CD4-positive, alpha-beta T cell treated with Interleukin-15 for 1 hour (primary cell): ENCODE measurements at regions not wholly inside any gene's neighbourhood (a gene's known extent, or its start where the extent isn't known, plus 50 kb on each side); places are given as distances from the start of the nearest gene placed in this dataset.

ENCODE experiments used
- DNase-seq: peaks from one replicate; pipeline ENCODE4 v3.0.0-alpha.2; 2020

DNA sequence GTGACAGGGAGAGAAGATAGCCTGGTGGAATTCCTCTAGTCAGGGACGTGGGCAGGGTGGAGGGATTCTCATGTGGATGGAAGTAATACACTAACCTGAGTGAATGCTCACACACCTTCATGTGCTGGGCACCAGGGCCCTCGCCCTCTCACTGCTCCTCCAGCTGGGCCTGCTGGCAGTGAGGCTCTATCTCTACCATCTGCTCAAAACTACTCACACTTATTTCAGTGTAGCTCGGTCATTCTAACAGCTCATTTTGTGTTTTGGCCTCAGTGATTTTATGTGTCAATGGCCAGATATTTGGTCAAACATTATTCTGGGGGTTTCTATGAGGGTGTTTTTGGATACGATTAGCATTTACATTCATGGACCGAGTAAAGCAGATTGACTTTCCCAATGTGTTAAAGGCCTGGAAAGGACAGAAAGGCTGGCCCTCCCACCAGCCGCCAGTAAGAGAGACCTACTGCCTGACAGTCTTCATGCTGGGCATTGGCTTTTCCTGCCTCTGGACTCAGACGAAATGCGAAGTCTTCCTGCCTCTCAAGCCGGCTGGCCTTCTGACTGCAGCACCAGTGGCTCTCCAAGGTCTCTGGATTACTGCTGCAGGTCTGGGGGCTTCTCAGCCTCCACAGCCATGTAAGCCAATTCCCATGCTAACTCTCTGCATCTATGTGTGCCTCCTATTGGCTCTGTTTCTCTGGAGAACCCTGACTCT, 335.4 kb downstream of the CXCL12 start:
- DNase-seq: no peak

DNA sequence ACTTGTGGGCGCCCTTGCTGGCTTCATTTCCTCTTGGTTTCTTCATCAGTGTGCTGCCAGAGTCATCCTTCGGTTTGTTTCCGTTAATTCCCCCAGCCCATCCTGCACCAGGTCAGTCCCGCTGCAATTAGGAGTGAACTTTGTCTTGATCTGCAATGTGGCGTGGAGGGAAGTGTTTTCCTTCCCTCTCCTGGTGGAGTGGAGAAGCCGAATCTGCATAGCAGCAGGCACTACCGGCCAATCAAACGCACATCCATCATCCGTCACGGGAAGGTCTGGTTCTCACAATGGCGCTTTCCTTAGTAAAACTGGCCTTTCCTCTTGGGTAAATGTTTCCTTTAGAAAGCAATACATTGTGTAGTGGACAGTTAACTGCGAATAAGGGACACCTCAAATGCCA, 337.5 kb downstream of the CXCL12 start:
- no peak for DNase-seq

DNA sequence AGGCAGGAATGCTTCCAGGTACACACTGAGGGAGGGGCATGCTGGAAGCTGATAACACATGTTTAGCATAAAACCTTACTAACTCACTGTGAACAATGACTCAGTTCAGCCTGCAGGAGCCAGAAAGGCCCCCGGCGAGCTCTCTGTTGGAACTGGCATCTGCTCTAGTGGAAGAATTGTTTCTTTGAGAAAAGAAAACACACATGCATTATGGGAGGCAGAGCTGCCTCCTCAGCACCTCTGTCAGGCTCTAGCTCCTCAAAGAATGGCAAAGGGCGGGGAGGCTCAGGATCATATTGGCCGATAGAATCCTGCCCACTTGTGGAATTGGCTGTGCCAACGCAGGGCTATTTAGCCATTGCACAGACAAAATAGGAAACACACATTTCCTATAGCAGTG, 338.3 kb downstream of the CXCL12 start:
- DNase-seq: no peak

DNA sequence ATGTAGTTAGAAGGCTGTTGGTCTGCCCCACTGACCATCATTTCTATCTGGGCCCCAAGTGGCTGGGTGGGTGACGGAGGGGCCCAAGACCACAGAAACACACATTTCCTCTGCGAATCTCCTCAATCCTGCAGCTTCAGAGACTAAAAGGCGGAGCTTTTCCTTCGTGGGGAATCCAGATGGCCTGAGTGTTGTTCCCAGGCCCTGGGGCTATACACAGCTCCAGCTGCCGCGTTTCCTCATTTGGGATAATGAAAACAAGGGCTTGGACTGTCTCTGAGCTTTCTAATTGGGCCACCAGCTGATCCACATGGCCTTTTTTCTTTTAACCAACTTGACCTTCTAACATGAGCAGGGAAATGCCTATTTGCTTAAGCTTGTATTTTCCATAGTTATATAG, 339.9 kb downstream of the CXCL12 start:
- DNase-seq: no peak

DNA sequence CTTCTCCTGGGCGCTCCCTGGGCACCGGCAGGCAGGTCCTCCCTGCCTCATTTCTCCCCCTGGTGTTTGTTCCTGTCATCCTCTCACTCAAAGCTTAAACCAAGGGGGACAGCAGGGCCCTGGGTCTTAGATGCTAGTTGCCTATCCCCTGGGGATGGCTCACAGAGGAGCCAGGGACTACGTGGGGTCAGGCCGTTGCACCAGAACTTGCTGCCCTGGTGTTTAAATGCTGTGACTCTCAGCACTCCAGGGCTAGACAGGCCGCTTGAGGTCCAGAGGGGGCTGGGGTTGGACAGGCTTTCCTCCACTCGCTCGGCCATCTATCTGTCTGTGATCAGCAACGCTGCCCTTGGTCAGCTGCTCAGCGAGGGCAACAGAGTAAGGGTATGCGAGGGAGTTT, 340.3 kb downstream of the CXCL12 start:
- no peak for DNase-seq

DNA sequence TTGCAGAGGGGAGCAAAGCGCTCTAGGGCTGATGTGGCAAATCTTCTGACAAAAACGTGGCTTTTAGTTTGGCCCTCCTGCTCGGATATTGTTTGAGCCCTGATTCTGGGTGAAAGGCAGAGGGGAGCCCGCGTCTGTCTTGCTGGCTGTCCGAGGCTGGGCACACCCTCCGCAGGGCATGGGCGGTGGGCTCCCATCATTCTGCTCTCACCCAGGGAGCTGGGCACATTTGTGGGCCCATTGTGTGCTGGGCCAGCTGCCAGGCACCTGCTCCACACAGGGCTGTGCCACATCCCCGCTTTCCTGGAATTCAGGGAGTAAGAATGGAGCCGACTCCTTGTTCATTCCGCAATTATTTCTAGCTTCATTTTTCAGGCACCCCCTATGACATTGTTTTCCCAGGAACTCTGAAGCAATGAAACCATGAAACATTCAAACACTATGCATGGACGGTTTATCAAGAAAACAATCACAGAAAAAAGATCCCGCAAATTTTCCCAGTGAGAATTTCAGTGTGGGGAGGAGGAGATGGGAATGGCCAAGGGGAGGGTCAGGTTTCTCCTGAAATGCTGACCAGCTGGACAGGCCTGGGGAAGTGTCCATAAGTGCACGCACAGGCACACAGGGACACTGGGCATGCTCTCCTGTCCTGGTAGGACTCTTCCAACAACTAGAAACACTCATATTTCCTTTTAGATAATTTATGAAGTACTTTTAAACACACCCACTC, 341.1 kb downstream of the CXCL12 start:
- no peak for DNase-seq

DNA sequence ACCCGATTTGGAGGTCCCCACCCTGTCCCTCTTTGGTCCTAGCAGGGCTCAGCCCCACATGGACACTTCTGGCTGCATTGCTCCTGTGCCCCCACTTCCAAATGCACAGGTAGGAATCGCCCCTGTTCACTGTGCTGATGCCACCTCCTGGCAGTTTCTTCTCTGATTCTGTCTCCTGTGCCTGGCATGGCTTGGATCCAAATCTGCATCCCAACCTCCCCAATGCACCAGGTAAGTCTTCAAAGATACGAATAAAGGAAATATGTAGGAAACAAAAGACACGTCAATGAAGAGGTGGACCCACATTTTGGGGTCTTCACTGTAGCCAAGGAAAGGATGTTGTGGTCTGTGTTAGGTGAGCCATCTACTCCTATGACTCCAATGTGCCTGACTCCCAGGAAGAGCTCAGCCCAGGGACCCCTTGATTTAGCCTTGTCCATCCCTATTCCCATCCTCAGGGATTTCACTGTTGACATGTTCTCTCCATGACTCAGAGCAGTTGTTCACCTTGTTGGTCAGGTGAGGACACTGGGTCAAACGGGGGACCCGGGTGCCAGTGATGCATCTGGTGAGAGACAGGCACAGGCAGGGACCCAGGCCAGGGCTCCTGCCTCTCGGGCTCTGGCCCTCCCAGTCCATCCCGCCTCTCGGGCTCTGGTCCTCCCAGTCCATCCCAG, 341.8 kb downstream of the CXCL12 start:
- no peak for DNase-seq

DNA sequence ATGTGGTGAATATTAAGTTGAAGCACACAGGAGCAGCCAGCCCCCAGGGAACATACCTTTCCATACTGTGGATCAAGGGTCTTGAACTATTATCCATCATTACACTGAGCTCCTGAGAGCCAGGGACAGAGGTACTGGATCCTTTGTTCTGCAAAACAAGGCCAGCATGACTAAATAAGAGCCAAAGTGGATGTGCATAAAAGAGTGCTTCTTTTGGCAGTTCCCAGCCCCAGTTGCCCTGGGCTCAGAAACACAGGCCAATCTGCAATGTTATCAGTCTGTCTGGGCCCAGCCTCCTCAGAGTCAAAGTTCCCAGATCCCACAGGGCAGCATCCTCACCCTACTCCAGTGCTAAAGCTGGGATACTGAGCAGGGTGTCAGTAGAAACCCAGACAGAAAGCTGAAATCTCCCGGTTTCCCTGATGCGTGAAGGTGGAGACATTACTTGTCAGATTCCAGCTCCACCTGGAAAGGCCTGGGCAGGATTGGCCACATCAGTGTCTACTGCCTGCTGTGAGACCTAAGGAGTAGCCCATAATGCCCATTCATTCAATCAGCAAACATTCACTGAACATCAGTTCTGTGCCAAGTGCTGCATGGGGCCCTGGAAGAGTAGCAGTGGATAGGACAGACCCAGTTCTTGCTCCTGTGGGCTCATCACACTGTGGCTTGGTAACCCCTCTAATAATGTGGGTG, 342.7 kb downstream of the CXCL12 start:
- DNase-seq: no peak

DNA sequence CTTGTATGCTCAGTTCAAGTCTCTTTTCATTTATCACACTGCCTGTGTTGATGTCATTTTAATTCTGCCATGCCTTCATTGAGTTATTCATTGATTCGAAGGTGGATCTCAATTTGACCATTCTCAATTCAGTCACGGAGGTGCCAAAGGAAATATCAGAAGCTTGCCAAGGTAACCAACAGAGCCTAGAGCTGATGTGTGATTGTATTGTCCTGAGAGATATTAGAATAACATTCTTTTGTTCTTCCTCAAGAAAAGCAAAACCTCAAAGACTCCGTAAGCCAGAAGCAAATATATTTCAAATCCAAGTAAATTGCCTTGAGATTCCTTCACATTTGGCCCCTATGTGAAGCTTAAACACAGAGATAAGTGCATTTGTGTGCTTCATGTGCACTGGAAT, 345.3 kb downstream of the CXCL12 start:
- no peak for DNase-seq

DNA sequence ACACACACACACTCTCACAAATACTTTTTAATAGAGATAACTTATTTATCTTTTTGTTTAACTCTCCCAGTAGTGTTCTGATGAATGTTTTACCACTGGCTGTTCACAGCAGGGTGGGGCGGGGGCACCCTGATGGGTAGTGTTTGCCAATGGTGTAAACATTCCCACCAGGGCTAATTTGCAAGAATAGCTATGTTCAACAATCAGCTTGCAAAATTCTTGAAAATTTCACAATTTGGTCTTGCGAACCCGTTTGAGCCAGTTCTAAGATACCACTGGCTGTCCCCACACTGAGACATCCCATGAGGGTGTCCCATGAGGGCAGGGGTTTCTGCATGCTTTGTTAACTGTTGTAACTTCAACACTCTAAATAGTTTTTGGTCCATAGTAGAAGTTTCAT, 348.5 kb downstream of the CXCL12 start:
- no peak for DNase-seq

DNA sequence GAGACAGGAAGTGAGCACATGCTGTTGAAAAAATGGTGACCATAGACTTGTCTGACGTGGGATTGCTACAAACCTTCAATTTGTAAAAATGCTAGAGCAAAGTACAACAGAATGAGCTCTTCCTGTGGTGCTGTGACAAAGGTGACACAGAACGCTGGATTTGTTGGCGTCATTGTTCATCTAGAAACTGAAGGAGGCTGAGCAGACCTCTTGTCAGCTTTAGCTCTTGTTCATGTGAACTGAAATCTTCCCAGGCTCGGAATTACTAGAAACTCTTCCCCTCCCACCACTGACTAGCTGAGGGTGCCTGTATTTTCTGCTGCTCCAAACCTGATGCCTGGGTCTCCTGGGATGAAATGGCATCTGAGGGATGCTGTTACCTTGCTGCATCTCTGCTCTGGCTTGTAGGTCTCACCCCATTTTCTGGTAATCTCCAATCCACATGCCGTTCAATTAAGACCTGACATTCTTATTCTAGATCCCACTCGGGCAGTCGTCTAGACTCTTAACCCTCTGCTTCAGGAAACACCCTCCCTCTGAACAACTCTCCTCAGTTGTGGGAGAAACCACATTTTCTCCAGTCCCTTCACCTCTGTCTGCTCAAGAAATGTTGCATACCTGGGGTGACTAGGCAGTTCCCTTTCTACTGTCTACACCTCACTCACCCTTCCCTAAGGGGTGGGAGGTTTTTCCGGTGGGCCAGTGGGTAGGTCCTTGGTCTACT, 349.3 kb downstream of the CXCL12 start:
- no peak for DNase-seq

DNA sequence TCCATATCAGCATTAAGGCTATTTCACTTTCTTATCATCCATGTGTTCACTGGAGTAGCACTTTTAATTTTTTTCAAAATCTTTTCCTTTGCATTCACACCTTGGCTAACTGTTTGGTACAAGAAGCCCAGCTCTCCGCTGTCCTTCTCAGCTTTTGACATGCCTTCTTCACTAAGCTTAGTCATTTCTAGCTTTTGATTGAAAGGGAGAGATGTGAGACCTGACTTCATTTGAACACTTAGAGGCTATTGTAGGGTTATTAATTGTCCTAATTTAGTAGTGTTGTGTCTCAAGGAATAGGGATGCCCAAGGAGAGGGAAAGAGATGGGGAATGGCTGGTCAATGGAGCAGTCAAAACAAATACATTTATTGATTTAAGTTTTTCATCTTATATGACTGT, 350.0 kb downstream of the CXCL12 start:
- no peak for DNase-seq

DNA sequence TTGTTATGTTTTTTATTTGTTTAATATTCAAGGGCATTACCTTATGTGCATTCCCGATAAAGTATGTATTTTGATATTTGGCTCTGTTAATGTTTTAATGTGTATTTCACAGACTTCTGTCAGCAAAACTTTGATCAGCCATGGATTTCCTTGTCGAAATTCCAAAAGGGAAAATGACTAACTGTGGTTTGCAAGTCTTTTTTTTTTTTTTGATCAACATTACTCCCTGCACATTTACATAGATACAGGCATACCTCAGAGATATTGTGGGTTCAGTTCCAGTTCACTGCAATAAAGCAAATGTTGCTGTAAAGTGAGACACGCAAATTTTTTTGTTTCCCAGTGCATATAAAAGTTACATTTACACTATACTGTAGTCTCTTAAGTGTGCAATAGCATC, 351.9 kb downstream of the CXCL12 start:
- DNase-seq: no peak

DNA sequence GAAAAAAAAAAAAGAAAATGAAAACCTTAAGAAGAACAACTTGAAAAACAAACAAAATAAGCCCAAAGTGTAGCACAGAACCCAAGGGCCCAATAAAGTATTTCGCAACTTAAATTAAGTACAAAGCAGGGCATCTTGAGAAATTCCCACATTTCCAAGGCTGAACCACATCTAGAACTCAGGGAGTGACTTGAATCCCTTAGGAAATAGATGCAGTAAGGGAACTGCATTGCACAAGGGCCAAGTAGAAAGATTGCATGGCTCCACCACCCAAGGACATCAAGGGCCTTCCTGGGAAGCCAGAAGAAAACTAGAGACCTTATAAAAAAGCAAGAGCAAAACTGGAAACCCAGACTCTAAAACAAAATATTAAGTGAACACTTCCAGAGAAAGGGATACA, 352.7 kb downstream of the CXCL12 start:
- no peak for DNase-seq

DNA sequence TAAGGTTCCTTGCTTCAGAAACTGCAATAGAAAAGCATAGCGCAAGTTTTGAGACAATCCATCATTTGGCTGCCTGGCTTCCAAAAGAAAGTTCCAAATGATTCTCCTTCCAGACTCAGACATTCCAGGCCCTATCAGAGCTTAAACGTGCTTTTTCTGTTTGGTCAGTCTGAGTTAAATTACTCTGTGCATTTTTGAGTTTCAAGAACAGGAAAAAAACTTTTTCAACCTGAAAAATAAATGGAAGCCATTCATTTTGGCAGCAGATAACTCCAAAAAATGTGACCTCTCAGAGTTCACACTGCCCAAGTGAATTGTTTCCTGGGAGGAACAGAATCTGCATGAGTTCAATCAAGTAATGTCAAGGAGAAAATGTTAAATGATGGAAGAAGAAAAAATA, 354.2 kb downstream of the CXCL12 start:
- DNase-seq: no peak

DNA sequence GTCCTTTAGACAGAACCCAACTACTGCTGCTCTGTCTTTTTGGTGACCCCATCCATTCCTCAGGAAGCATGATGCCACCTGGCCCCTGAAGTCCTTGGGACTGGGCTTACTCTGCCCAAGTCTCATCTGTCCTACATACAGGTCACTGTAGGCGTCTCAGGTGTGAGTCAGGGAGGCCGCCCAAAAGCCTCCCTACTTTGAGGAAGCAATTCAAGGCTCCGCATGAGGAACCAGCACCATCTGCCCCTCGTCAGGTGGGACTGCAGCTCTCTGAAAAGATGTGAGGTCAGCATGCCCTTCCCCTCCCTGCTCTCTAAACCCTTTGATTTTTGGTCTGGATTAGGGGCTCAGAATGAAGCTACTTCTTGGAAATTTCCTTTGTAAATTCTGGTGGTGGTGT, 354.8 kb downstream of the CXCL12 start:
- DNase-seq: peak; percentile 25

DNA sequence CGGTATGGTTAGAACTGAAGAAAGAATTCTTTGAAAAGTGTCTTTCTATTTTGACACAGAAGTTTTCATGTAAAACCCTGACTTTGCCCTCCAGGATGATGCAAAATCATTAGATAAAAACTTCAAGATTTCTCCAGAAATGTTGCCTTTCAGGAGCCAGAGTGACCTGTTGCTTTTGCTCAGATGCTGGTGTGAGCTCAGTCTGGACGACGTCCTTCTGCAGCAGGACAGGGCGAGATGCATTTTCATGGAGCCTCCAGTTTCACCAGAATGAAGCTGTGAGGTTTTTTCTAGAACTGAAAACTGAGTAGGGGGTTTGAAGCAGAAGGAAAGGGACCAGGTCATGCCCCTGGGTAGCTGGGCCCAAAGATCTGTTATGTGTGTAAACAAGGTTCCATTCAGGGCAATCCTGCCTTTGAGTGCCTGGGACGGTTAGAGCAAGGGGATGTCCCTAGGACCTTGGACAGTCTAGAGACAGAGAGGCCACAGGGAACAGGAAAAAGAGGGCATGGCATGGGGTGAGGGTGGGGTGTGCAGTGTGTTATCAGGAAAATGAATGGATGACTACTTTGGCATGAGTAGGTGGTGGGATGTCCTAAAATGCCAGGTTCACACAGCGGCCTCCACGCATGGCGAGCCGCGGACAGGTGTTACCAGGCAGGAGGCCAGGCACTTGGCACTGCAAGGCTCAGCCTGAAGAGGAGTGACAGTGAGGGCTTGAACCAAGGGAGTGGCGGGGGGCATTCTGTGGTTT, 356.3 kb downstream of the CXCL12 start:
- DNase-seq: no peak

DNA sequence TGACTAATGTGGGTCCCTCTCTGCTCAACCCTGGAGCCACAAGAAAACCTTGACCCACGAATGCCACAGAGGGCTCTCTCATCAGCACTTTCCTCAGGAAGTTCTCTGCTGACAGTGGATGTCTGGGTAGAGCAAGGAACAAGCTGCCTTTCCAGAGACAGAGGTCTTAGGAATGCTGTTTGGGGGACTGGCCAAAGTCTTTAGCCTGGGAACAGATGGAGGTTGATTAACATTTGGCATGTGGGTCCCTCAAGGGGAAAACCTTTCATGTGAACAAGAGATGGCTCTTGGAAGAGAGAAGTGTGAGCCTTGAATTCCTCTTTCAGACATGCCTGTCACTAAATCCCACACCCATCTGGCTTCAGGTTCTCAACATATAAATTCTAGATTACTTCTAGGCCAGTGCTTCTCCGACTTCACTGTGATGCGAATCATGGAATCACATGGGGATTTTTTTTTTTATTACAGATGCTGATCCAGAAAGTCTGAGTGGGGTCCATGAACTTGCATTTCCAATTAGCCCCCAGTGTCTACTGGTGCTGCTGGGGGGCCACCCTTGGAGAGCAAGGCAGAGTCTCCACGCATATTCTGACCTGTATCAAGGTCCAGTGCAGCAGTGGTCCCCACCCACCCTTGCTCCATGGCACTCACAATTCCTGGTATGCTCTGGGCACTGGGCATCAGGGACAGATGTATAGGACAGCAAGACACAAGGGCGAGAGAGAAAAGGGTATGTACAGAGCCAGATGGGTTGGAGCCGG, 360.4 kb downstream of the CXCL12 start:
- no peak for DNase-seq

DNA sequence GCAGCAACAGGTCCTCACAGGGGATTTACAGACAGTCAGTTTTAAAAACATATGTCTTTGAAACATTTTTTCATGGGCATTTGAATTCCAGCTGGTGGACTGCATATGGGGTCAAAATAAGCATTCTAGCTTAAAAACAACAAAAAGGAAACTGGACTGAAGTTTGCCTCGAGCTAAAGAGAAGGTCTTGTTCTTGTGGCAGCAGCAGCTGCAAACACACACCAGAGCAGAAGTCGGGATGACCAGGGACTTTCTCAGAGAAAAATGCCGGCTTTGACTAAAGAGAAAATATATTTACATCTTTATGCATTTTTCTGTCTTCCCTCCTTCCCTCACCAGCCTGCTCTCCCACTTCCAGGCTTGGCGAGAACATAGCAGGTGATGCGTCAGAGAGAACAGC, 361.4 kb downstream of the CXCL12 start:
- no peak for DNase-seq

DNA sequence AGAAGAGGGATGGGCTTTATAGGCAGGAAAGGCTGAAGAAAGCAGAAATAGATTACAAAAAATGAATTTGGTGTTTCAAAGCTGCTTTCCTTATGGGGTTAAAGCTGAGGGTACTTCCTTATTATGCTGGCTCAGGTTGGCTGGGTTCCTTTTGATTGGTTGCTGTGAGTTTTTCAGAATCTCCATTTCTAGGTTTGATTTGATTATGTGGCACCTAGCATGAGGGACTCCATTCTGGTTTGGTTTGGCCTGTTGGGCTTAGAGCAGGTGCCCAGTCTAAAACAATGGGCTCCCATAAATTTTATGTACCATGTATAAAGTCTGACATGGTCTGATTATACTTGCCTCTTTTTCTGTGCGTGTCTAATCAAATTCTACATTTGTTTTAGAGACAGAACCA, 362.7 kb downstream of the CXCL12 start:
- DNase-seq: no peak
